ENCODE measurements at regions not wholly inside any gene's neighbourhood (a gene's known extent, or its start where the extent isn't known, plus 50 kb on each side); places are given as distances from the start of the nearest gene placed in this dataset.
"Not testable (repeated sequence)": the region's sequence is repeated elsewhere in the genome, so short reads cannot be mapped to it uniquely, and the experiment has no call there.

- Histone ChIP-seq H3K4me1 (no peaks in the 10 kb centered on the region), H3K4me3 (no peak overlapping the region), H3K36me3 (no peaks in the 10 kb centered on the region), H3K9me3 (no peaks in the 10 kb centered on the region), H3K27me3 (no peaks in the 10 kb centered on the region), H3K27ac (no peak overlapping the region)
- TF ChIP-seq CTCF (IDR thresholded peaks at IDR 0.05), result no peak
- no peak for DNase-seq (ENCODE audit: low spot score)
Observed at GRCh38 chr5:62212648-62213047, 93.4 kb upstream of the KIF2A start.

GRCh38 chr5:62214701-62215100 is 91.3 kb upstream of the KIF2A start:
- Histone ChIP-seq H3K27ac (no peak overlapping the region), H3K9me3 (no peaks in the 10 kb centered on the region), H3K4me1 (no peaks in the 10 kb centered on the region), H3K4me3 (no peak overlapping the region), H3K36me3 (no peaks in the 10 kb centered on the region), H3K27me3 (no peaks in the 10 kb centered on the region)
- no peak for TF ChIP-seq CTCF (IDR thresholded peaks at IDR 0.05)
- DNase-seq (ENCODE audit: low spot score), result no peak

GRCh38 chr5:62216603-62217002 is 89.4 kb upstream of the KIF2A start:
- H3K27me3 ChIP-seq; H3K4me3 ChIP-seq; H3K4me1 ChIP-seq; H3K27ac ChIP-seq; H3K36me3 ChIP-seq; H3K9me3 ChIP-seq; DNase-seq (ENCODE audit: low spot score): not testable (repeated sequence)

- H3K4me3 ChIP-seq; H3K36me3 ChIP-seq; H3K4me1 ChIP-seq; H3K27me3 ChIP-seq; DNase-seq (ENCODE audit: low spot score); H3K9me3 ChIP-seq; H3K27ac ChIP-seq: not testable (repeated sequence)
Observed at GRCh38 chr5:62217095-62217494, 88.9 kb upstream of the KIF2A start.

GRCh38 chr5:62218860-62219259 is 87.1 kb upstream of the KIF2A start:
- H3K27ac ChIP-seq; H3K4me3 ChIP-seq; H3K27me3 ChIP-seq; DNase-seq (ENCODE audit: low spot score); H3K4me1 ChIP-seq; H3K9me3 ChIP-seq; H3K36me3 ChIP-seq: not testable (repeated sequence)

- not testable (repeated sequence) for H3K27ac ChIP-seq; H3K4me1 ChIP-seq; H3K4me3 ChIP-seq; DNase-seq (ENCODE audit: low spot score); H3K27me3 ChIP-seq; H3K36me3 ChIP-seq; H3K9me3 ChIP-seq
Observed at GRCh38 chr5:62221881-62222280, 84.1 kb upstream of the KIF2A start.

GRCh38 chr5:62222305-62222704 is 83.7 kb upstream of the KIF2A start:
- DNase-seq (ENCODE audit: low spot score); H3K4me3 ChIP-seq; H3K9me3 ChIP-seq; H3K27ac ChIP-seq; H3K4me1 ChIP-seq; H3K27me3 ChIP-seq; H3K36me3 ChIP-seq: not testable (repeated sequence)

GRCh38 chr5:62223312-62223670 is 82.7 kb upstream of the KIF2A start:
- H3K27ac ChIP-seq, H3K4me3 ChIP-seq, H3K27me3 ChIP-seq, H3K9me3 ChIP-seq, H3K4me1 ChIP-seq, H3K36me3 ChIP-seq: not testable (repeated sequence)
- peak; percentile 46 to 63 for TF ChIP-seq CTCF (IDR thresholded peaks at IDR 0.05)
- peak; percentile 81 for DNase-seq (ENCODE audit: low spot score)
